ENCODE measurements at regions not wholly inside any gene's neighbourhood (a gene's known extent, or its start where the extent isn't known, plus 50 kb on each side); places are given as distances from the start of the nearest gene placed in this dataset.

GRCh38 chr2:215845839-215846586, 167.3 kb downstream of the MREG start:
- Mint-ChIP-seq H3K36me3 (no peaks in the 10 kb centered on the region), H3K4me1 (peaks cover 6% of the 10 kb centered on the region), H3K27ac (no peak overlapping the region), H3K27me3 (ENCODE audit: low read depth) (no peaks in the 10 kb centered on the region), H3K9me3 (no peaks in the 10 kb centered on the region), H3K4me3 (no peak overlapping the region)
- POLR2A ChIA-PET: no interaction called here
- ATAC-seq (no peak), DNase-seq (ENCODE audit: low spot score) (no peak)
- TF ChIP-seq, protein P1, sequence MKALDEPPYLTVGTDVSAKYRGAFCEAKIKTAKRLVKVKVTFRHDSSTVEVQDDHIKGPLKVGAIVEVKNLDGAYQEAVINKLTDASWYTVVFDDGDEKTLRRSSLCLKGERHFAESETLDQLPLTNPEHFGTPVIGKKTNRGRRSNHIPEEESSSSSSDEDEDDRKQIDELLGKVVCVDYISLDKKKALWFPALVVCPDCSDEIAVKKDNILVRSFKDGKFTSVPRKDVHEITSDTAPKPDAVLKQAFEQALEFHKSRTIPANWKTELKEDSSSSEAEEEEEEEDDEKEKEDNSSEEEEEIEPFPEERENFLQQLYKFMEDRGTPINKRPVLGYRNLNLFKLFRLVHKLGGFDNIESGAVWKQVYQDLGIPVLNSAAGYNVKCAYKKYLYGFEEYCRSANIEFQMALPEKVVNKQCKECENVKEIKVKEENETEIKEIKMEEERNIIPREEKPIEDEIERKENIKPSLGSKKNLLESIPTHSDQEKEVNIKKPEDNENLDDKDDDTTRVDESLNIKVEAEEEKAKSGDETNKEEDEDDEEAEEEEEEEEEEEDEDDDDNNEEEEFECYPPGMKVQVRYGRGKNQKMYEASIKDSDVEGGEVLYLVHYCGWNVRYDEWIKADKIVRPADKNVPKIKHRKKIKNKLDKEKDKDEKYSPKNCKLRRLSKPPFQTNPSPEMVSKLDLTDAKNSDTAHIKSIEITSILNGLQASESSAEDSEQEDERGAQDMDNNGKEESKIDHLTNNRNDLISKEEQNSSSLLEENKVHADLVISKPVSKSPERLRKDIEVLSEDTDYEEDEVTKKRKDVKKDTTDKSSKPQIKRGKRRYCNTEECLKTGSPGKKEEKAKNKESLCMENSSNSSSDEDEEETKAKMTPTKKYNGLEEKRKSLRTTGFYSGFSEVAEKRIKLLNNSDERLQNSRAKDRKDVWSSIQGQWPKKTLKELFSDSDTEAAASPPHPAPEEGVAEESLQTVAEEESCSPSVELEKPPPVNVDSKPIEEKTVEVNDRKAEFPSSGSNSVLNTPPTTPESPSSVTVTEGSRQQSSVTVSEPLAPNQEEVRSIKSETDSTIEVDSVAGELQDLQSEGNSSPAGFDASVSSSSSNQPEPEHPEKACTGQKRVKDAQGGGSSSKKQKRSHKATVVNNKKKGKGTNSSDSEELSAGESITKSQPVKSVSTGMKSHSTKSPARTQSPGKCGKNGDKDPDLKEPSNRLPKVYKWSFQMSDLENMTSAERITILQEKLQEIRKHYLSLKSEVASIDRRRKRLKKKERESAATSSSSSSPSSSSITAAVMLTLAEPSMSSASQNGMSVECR (CRISPR knock-in tag; IDR thresholded peaks at IDR 0.05; ENCODE audit: borderline replicate concordance): no peak
- TF ChIP-seq STAT6 (CRISPR knock-in tag; conservative IDR thresholded peaks at IDR 0.05; ENCODE audit: low read depth): no peak
- TF ChIP-seq MYBL2 (CRISPR knock-in tag; IDR thresholded peaks at IDR 0.05): no peak
- TF ChIP-seq, protein P2, sequence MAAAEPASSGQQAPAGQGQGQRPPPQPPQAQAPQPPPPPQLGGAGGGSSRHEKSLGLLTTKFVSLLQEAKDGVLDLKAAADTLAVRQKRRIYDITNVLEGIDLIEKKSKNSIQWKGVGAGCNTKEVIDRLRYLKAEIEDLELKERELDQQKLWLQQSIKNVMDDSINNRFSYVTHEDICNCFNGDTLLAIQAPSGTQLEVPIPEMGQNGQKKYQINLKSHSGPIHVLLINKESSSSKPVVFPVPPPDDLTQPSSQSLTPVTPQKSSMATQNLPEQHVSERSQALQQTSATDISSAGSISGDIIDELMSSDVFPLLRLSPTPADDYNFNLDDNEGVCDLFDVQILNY (CRISPR knock-in tag; IDR thresholded peaks at IDR 0.05): no peak
- TF ChIP-seq NR2C2 (CRISPR knock-in tag; IDR thresholded peaks at IDR 0.05): no peak
- no peak for TF ChIP-seq ZNF512 (CRISPR knock-in tag; IDR thresholded peaks at IDR 0.05; ENCODE audit: borderline replicate concordance)
- no peak for TF ChIP-seq GTF2I (CRISPR knock-in tag; conservative IDR thresholded peaks at IDR 0.05)
- CTCF ChIA-PET: interaction anchor here (1.7 kb wide), 1 partner anchor 18 kb away, joined by 5 read pairs; no protein-coding TSS in a partner anchor

- H3K36me3 Mint-ChIP-seq: no peaks in the 10 kb centered on the region
- no peak for ATAC-seq
- H3K9me3 Mint-ChIP-seq: no peaks in the 10 kb centered on the region
- POLR2A ChIA-PET: no interaction called here
- DNase-seq (ENCODE audit: low spot score): no peak
- no peak overlapping the region for H3K27ac Mint-ChIP-seq
- H3K4me1 Mint-ChIP-seq: peaks cover 12% of the 10 kb centered on the region
- no peak overlapping the region for H3K4me3 Mint-ChIP-seq
- H3K27me3 Mint-ChIP-seq (ENCODE audit: low read depth): no peaks in the 10 kb centered on the region
- CTCF ChIA-PET: no interaction called here
- TF ChIP-seq ETV6 (CRISPR knock-in tag; IDR thresholded peaks at IDR 0.05): no peak
- TF ChIP-seq SP1 (CRISPR knock-in tag; conservative IDR thresholded peaks at IDR 0.05): no peak
- TF ChIP-seq, protein P3, sequence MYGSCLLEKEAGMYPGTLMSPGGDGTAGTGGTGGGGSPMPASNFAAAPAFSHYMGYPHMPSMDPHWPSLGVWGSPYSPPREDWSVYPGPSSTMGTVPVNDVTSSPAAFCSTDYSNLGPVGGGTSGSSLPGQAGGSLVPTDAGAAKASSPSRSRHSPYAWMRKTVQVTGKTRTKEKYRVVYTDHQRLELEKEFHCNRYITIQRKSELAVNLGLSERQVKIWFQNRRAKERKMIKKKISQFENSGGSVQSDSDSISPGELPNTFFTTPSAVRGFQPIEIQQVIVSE (CRISPR knock-in tag; IDR thresholded peaks at IDR 0.05; ENCODE audit: borderline replicate concordance): no peak
- TF ChIP-seq TEAD4 (CRISPR knock-in tag; IDR thresholded peaks at IDR 0.05): no peak
- no peak for TF ChIP-seq ATF6 (CRISPR knock-in tag; IDR thresholded peaks at IDR 0.05)
- TF ChIP-seq ZNF671 (CRISPR knock-in tag; IDR thresholded peaks at IDR 0.05): no peak
- TF ChIP-seq ZNF317 (CRISPR knock-in tag; IDR thresholded peaks at IDR 0.05; ENCODE audit: borderline replicate concordance, low read depth): no peak
- TF ChIP-seq TCF7 (CRISPR knock-in tag; IDR thresholded peaks at IDR 0.05; ENCODE audit: low read depth): no peak
- TF ChIP-seq ZNF219 (CRISPR knock-in tag; IDR thresholded peaks at IDR 0.05; ENCODE audit: borderline replicate concordance): no peak
- no peak for TF ChIP-seq HMGA2 (CRISPR knock-in tag; IDR thresholded peaks at IDR 0.05)
- TF ChIP-seq, protein P4, sequence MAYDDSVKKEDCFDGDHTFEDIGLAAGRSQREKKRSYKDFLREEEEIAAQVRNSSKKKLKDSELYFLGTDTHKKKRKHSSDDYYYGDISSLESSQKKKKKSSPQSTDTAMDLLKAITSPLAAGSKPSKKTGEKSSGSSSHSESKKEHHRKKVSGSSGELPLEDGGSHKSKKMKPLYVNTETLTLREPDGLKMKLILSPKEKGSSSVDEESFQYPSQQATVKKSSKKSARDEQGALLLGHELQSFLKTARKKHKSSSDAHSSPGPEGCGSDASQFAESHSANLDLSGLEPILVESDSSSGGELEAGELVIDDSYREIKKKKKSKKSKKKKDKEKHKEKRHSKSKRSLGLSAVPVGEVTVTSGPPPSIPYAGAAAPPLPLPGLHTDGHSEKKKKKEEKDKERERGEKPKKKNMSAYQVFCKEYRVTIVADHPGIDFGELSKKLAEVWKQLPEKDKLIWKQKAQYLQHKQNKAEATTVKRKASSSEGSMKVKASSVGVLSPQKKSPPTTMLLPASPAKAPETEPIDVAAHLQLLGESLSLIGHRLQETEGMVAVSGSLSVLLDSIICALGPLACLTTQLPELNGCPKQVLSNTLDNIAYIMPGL (CRISPR knock-in tag; IDR thresholded peaks at IDR 0.05): no peak
- no peak for TF ChIP-seq FOXP1 (CRISPR knock-in tag; IDR thresholded peaks at IDR 0.05; ENCODE audit: borderline replicate concordance)
- TF ChIP-seq JAZF1 (CRISPR knock-in tag; IDR thresholded peaks at IDR 0.05): no peak
Measured at GRCh38 chr2:215843579-215843978, 169.8 kb downstream of the MREG start.
